Breast epithelium (tissue), 4 donors: ENCODE measurements at regions not wholly inside any gene's neighbourhood (a gene's known extent, or its start where the extent isn't known, plus 50 kb on each side); places are given as distances from the start of the nearest gene placed in this dataset.

Source experiments
- DNase-seq, 2 donors: peaks; one replicate each; pipeline ENCODE4 v3.0.0-alpha.2; 2019; ENCODE audit warnings: low spot score in 2 of 2
- H3K27ac ChIP-seq, 2 donors: fragments of 200-600 bp; sonication (generic) in 1 of 2; one replicate each; pipeline ENCODE4 v1.5.1; 2016 to 2019; ENCODE audit warnings: mild to moderate bottlenecking in 1 of 2
- H3K27me3 ChIP-seq, 2 donors: fragments of 200-600 bp; sonication (generic) in 1 of 2; one replicate each; pipeline versions ENCODE4 v1.5.1 to v1.6.0; 2017 to 2019; ENCODE audit warnings: control low read depth in 1 of 2, mild to moderate bottlenecking in 1 of 2
- H3K36me3 ChIP-seq: fragments of 200-600 bp; one replicate; pipeline ENCODE4 v1.5.1; 2019
- H3K4me1 ChIP-seq, 2 donors: fragments of 200-600 bp; sonication (generic); one replicate each; pipeline ENCODE4 v1.5.1; 2016 to 2019; ENCODE audit warnings: control low read depth in 1 of 2
- H3K4me3 ChIP-seq, 3 donors: fragments of 200-600 bp; sonication (generic); 1 replicate in 2 of 3; 2 replicates in 1 of 3; pipeline ENCODE4 v1.5.1; 2016 to 2019; ENCODE audit warnings: mild to moderate bottlenecking in 3 of 3, moderate library complexity in 2 of 3
- H3K9me3 ChIP-seq, 2 donors: fragments of 200-600 bp; sonication (generic) in 1 of 2; one replicate each; pipeline ENCODE4 v1.5.1; 2016 to 2019; ENCODE audit warnings: control low read depth in 1 of 2
- POLR2A ChIP-seq: fragments of 450-650 bp; IDR thresholded peaks from one replicate; pipeline ENCODE4 v1.6.1; 2016; ENCODE audit warnings: antibody characterized with exemption, mild to moderate bottlenecking, moderate library complexity
- POLR2AphosphoS5 ChIP-seq, 3 donors: sonication (generic); formaldehyde crosslinking; IDR thresholded peaks; one replicate each; pipeline ENCODE4 v1.6.1; 2017; ENCODE audit warnings: antibody characterized with exemption in 3 of 3
- intact Hi-C: fragments of 100-400 bp; cut with DNase I; formaldehyde crosslinking; loops from one replicate; pipeline ENCODE4 v1.15.1; 2023; ENCODE audit warnings: low total_unique reads
- TF ChIP-seq, protein P1 (sequence below), 3 donors: fragments of 450-650 bp; IDR thresholded peaks; one replicate each; pipeline ENCODE4 v1.5.1; 2016 to 2017; ENCODE audit warnings: antibody characterized with exemption in 3 of 3, mild to moderate bottlenecking in 3 of 3, moderate library complexity in 3 of 3

- TF ChIP-seq POLR2A (no peak), POLR2AphosphoS5 (IDR thresholded peaks at IDR 0.05) (no peak)
- TF ChIP-seq, protein P1, sequence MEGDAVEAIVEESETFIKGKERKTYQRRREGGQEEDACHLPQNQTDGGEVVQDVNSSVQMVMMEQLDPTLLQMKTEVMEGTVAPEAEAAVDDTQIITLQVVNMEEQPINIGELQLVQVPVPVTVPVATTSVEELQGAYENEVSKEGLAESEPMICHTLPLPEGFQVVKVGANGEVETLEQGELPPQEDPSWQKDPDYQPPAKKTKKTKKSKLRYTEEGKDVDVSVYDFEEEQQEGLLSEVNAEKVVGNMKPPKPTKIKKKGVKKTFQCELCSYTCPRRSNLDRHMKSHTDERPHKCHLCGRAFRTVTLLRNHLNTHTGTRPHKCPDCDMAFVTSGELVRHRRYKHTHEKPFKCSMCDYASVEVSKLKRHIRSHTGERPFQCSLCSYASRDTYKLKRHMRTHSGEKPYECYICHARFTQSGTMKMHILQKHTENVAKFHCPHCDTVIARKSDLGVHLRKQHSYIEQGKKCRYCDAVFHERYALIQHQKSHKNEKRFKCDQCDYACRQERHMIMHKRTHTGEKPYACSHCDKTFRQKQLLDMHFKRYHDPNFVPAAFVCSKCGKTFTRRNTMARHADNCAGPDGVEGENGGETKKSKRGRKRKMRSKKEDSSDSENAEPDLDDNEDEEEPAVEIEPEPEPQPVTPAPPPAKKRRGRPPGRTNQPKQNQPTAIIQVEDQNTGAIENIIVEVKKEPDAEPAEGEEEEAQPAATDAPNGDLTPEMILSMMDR (IDR thresholded peaks at IDR 0.05): no peak
- DNase-seq: no peak
Measured at GRCh38 chr9:99749641-99750040, 72.0 kb upstream of the NR4A3 start.

GRCh38 chr9:99750526-99750925 lies 71.2 kb upstream of the NR4A3 start:
- no peaks in the 10 kb centered on the region for H3K36me3 ChIP-seq
- no peak overlapping the region for H3K27ac ChIP-seq
- intact Hi-C loops: no loop called here
- H3K9me3 ChIP-seq: no peaks in the 10 kb centered on the region
- TF ChIP-seq POLR2A: no peak
- no peak for TF ChIP-seq POLR2AphosphoS5 (IDR thresholded peaks at IDR 0.05)
- TF ChIP-seq, protein P1 (IDR thresholded peaks at IDR 0.05): no peak
- H3K4me3 ChIP-seq: no peak overlapping the region
- no peak for DNase-seq
- H3K4me1 ChIP-seq: no peaks in the 10 kb centered on the region
- no peaks in the 10 kb centered on the region for H3K27me3 ChIP-seq

More at GRCh38 chr9:99749641-99750040, 72.0 kb upstream of the NR4A3 start:
- H3K4me1 ChIP-seq: no peaks in the 10 kb centered on the region
- H3K27me3 ChIP-seq: no peaks in the 10 kb centered on the region
- H3K36me3 ChIP-seq: no peaks in the 10 kb centered on the region
- H3K4me3 ChIP-seq: no peak overlapping the region
- H3K9me3 ChIP-seq: no peaks in the 10 kb centered on the region
- no peak overlapping the region for H3K27ac ChIP-seq
- intact Hi-C loops: no loop called here

DNA sequence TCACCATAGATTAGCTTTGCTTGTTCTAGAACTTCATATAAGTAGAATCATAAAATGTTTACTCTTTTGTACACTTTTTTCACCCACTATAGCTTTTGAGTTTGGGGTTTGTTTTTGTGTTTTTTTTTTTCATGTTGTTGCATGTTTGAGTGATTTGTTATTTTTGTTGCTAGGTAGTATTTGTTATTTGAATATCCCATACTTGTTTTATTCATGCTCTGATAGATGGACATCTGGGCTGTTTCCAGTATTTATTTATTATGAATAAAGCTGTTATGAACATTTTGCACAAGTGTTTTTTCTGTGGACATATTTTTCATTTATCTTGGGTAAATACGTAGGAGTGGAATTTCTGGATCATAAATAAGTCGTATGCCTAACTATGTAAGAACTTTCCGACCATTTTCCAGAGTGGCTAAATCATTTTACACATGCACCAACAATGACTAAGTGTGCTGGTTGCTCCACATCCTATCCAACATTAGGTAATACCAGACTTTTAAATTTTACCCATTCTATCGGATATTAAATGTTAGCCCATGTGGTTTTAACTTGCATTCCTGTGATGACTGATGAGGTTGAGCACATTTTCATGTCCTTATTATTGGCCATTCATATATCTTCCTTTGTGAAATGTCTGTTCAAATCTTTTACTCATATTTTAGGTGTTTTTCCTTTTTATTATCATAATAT lies 69.1 kb upstream of the NR4A3 start:
- no peak overlapping the region for H3K27ac ChIP-seq
- DNase-seq: no peak
- intact Hi-C loops: no loop called here
- no peaks in the 10 kb centered on the region for H3K36me3 ChIP-seq
- no peaks in the 10 kb centered on the region for H3K27me3 ChIP-seq
- no peaks in the 10 kb centered on the region for H3K4me1 ChIP-seq
- no peak overlapping the region for H3K4me3 ChIP-seq
- no peak for TF ChIP-seq POLR2AphosphoS5 (IDR thresholded peaks at IDR 0.05)
- TF ChIP-seq, protein P1 (IDR thresholded peaks at IDR 0.05): no peak
- no peak for TF ChIP-seq POLR2A
- no peaks in the 10 kb centered on the region for H3K9me3 ChIP-seq

- intact Hi-C loops: no loop called here
- Histone ChIP-seq H3K27me3 (no peaks in the 10 kb centered on the region), H3K4me1 (no peaks in the 10 kb centered on the region), H3K4me3 (no peak overlapping the region), H3K27ac (no peak overlapping the region), H3K9me3 (no peaks in the 10 kb centered on the region), H3K36me3 (no peaks in the 10 kb centered on the region)
- no peak for TF ChIP-seq POLR2A
- TF ChIP-seq, protein P1 (IDR thresholded peaks at IDR 0.05): no peak
- TF ChIP-seq POLR2AphosphoS5 (IDR thresholded peaks at IDR 0.05): no peak
- no peak for DNase-seq
Measured at GRCh38 chr9:99753436-99753835, 68.2 kb upstream of the NR4A3 start.

DNA sequence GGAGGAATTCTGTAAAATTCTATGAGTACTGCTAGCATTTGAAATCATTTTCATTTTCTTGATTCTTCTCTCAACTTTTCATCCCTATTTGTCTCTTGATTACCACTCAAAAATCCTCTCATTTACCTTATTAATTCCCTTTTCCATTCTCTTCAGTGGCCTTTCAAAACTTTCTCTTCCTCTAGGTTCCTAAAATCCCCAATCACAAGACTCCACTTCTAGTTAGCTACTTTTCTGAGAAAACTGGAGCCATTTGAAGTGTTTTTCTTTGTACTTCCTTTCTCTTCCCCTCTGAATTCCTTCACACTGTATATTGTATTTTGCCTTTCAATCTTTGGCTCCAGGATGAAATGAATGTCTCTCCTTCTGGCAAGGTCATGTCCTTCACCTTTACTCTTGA lies 61.3 kb upstream of the NR4A3 start:
- no peak for DNase-seq
- Histone ChIP-seq H3K36me3 (no peaks in the 10 kb centered on the region), H3K4me3 (no peak overlapping the region), H3K27me3 (no peaks in the 10 kb centered on the region), H3K27ac (no peak overlapping the region), H3K9me3 (no peaks in the 10 kb centered on the region), H3K4me1 (no peaks in the 10 kb centered on the region)
- intact Hi-C loops: no loop called here
- TF ChIP-seq, protein P1 (IDR thresholded peaks at IDR 0.05): no peak
- TF ChIP-seq POLR2AphosphoS5 (IDR thresholded peaks at IDR 0.05): no peak
- TF ChIP-seq POLR2A: no peak
